Right kidney (tissue), 1 donor: ENCODE measurements at regions not wholly inside any gene's neighbourhood (a gene's known extent, or its start where the extent isn't known, plus 50 kb on each side); places are given as distances from the start of the nearest gene placed in this dataset.

Experiments
- DNase-seq: peaks from one replicate; pipeline ENCODE4 v3.0.0-alpha.2; 2016

- DNase-seq: no peak
Measured at GRCh38 chr17:79366988-79367571, 243.8 kb downstream of the RBFOX3 start.

GRCh38 chr17:79365836-79366770 is 244.7 kb downstream of the RBFOX3 start:
- DNase-seq: no peak

GRCh38 chr17:79365351-79365750 is 245.5 kb downstream of the RBFOX3 start:
- DNase-seq: no peak

GRCh38 chr17:79364315-79365094 is 246.3 kb downstream of the RBFOX3 start:
- DNase-seq: no peak

- no peak for DNase-seq
Measured at GRCh38 chr17:79363552-79364275, 247.1 kb downstream of the RBFOX3 start.

GRCh38 chr17:79362772-79363305 is 248.0 kb downstream of the RBFOX3 start:
- no peak for DNase-seq

- no peak for DNase-seq
Measured at GRCh38 chr17:79361873-79362771, 248.7 kb downstream of the RBFOX3 start.

GRCh38 chr17:79361221-79361734 is 249.6 kb downstream of the RBFOX3 start:
- no peak for DNase-seq

GRCh38 chr17:79360196-79360595 is 250.7 kb downstream of the RBFOX3 start:
- no peak for DNase-seq

GRCh38 chr17:79356839-79357447 is 253.9 kb downstream of the RBFOX3 start:
- DNase-seq: no peak

- no peak for DNase-seq
Measured at GRCh38 chr17:79355165-79355564, 255.7 kb downstream of the RBFOX3 start.

GRCh38 chr17:79354173-79354820 is 256.6 kb downstream of the RBFOX3 start:
- DNase-seq: no peak

- no peak for DNase-seq
Measured at GRCh38 chr17:79353548-79353947, 257.3 kb downstream of the RBFOX3 start.

- DNase-seq: no peak
Measured at GRCh38 chr17:79353016-79353415, 257.8 kb downstream of the RBFOX3 start.

- DNase-seq: no peak
Measured at GRCh38 chr17:79350533-79350932, 260.3 kb downstream of the RBFOX3 start.

- no peak for DNase-seq
Measured at GRCh38 chr17:79349506-79350400, 261.1 kb downstream of the RBFOX3 start.

GRCh38 chr17:79342376-79342775 is 267.8 kb downstream of the ENGASE start:
- DNase-seq: no peak

GRCh38 chr17:79341816-79342215 is 267.2 kb downstream of the ENGASE start:
- DNase-seq: no peak
